ENCODE measurements at regions not wholly inside any gene's neighbourhood (a gene's known extent, or its start where the extent isn't known, plus 50 kb on each side); places are given as distances from the start of the nearest gene placed in this dataset.

DNA sequence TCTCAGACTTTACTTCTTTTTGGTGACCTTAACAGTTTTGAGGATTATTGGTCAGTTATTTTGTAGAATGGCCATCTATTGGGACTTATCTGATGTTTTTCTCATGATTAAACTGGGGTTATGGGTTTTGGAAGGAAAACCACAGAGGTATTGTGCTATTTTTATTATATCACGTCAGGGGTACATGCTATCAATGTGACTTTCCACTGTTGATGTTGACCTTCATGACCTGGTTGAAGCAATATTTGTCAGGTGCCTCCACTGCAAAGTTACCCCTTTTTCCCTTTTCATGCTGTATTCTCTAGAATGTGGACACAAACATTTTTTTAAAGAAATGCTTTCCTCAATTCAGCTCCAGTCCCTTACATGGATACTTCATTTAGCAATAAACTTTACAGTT, 152.8 kb upstream of the TSLP start:
- TF ChIP-seq EGR1 (IDR thresholded peaks at IDR 0.05) (no peak), EP300 (IDR thresholded peaks at IDR 0.05; ENCODE audit: borderline replicate concordance) (no peak), NFIC (IDR thresholded peaks at IDR 0.05) (no peak), CEBPB (IDR thresholded peaks at IDR 0.05) (no peak), CREB1 (IDR thresholded peaks at IDR 0.05; ENCODE audit: low read depth) (no peak)

Measured in Ishikawa (cell line).